ENCODE measurements at regions not wholly inside any gene's neighbourhood (a gene's known extent, or its start where the extent isn't known, plus 50 kb on each side); places are given as distances from the start of the nearest gene placed in this dataset.
A peak's percentile ranks its signal among the peaks of the same experiment; 100 is the strongest.

GRCh38 chr2:100767810-100768806 lies 51.8 kb upstream of the NPAS2 start:
- Histone ChIP-seq H3K79me2 (ENCODE audit: insufficient read depth, low read length) (no peaks in the 10 kb centered on the region), H2AFZ (ENCODE audit: low read length) (peak overlapping the region; percentile 46), H3K27me3 (ENCODE audit: insufficient read depth, low read length) (no peaks in the 10 kb centered on the region), H3K4me3 (ENCODE audit: insufficient read depth, low read length) (no peak overlapping the region), H3K36me3 (ENCODE audit: insufficient read depth, low read length) (no peaks in the 10 kb centered on the region), H4K20me1 (ENCODE audit: insufficient read depth, low read length) (no peaks in the 10 kb centered on the region), H3K27ac (ENCODE audit: low read depth, low read length) (peak overlapping the region; percentile 56), H3K4me2 (ENCODE audit: insufficient read depth, low read length) (peak overlapping the region; percentile 22), H3K4me1 (ENCODE audit: insufficient read depth, low read length) (peaks cover 19% of the 10 kb centered on the region), H3K9me3 (ENCODE audit: low read depth, low read length) (no peaks in the 10 kb centered on the region)
- no peak for DNase-seq (ENCODE audit: insufficient read length, low spot score, missing footprints)
- TF ChIP-seq, protein P1, sequence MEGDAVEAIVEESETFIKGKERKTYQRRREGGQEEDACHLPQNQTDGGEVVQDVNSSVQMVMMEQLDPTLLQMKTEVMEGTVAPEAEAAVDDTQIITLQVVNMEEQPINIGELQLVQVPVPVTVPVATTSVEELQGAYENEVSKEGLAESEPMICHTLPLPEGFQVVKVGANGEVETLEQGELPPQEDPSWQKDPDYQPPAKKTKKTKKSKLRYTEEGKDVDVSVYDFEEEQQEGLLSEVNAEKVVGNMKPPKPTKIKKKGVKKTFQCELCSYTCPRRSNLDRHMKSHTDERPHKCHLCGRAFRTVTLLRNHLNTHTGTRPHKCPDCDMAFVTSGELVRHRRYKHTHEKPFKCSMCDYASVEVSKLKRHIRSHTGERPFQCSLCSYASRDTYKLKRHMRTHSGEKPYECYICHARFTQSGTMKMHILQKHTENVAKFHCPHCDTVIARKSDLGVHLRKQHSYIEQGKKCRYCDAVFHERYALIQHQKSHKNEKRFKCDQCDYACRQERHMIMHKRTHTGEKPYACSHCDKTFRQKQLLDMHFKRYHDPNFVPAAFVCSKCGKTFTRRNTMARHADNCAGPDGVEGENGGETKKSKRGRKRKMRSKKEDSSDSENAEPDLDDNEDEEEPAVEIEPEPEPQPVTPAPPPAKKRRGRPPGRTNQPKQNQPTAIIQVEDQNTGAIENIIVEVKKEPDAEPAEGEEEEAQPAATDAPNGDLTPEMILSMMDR (IDR thresholded peaks at IDR 0.05; ENCODE audit: extremely low read depth, low read depth, low read length): no peak

Data from osteoblast (primary cell).